NCI-H1930 (cell line): ENCODE measurements at regions not wholly inside any gene's neighbourhood (a gene's known extent, or its start where the extent isn't known, plus 50 kb on each side); places are given as distances from the start of the nearest gene placed in this dataset.

Experiments
- DNase-seq, 2 experiments: peaks; one replicate each; lab custom pipeline; 2025; lab: John Stamatoyannopoulos, UW

DNA sequence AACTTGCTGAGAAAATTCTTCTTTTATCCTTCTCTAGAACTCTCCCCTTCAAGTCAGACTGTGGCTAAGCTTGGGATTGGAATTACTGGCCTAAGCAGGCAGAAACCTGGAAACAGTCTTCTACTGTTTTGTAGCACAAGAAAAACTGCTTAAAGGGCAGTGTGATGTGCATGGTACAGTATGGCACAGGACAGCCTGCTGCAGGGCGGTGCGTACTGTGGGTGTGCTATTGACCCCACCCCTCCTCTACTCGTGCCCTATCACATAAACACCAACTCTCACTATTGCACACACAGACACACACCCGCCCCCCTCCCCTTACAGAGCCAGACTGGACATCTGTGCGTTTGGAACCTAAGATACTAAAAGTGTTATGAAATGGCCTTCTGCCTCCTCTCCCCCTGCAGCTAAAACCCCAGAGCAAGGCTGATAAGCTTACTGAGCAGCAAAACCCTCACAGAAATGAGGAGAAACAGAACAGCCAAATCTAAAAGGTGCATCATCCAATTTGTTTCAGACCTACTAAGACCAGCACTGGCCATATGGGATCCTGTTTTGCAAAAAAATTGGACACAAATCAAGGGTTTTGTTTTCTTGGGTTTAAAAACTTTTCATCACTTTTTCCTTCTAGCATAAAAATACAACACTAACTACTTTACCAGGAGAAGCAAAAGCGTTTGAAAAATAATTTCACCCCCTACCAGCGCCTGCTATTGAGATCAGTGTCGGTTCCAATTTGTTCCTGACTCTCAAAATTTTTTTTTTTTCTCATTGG lies 355.8 kb upstream of the LYPLAL1 start:
- DNase-seq = no peak

DNA sequence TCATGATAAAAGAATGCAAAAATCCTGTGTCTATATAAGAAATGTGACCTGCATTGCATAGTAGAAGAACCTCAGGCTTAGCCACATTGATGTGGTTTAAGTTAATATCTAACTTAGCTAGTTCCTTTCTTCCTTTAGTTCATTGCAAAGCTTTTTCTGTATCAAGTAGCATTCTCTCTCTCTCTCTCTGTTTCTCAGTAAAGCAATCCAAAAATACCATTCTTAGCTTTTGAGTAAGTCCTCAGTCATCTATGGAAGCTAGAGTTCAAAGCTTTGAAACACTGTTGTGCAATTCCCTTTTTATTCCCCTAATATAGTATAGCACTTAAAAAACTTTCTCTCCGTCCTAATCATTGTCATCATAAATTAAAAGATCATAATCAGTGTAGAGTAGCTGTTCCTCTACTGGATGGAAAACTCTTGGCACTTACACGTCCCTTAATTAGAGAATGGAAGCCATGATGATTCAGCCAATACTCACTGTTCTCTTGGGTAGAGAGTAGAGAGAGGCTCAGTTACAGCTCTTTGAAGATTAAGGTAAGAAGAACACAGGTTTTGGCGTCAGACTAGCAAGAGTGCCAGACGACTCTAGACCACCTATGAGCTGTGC lies 350.3 kb upstream of the LYPLAL1 start:
- DNase-seq = no peak

DNA sequence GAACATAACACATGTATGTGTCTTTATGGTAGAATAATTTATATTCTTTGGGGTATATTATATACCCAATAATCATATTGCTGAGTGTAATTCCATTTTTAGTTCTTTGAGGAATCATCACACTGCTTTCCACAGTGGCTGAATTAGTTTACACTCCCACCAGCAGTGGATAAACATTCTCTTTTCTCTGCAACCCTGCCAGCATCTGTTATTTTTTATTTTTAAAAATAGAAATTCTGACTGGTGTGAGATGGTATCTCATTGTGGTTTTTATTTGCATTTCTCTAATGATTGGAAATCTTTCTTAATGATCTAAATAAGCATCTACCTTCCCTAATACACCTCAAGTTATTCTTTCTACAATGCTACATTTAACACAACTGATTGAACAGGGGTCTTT lies 346.2 kb upstream of the LYPLAL1 start:
- no peak for DNase-seq

DNA sequence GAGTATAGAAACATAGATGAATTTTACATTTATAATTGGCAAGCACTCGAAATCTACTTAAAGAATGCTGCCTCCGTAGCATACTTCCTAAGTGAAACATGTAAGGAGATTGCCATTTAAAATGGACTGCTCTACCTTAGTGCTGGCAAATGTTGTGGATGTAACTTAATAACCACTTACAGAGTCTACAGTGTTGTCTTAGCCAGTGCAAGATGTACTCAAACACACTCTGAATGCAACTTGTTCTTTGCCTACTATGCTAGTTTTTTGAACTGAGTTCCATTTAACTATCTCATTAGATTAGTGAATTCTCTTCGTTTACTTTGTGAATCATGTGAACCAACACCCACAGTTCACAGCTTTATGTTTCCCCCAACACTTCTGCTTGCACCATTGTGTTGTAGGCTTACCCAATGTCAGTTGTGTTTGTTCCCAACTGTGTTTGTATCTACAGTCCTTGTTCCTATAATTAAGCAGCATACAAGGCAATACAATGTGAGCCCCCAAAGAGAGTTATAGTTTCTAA lies 345.5 kb upstream of the LYPLAL1 start:
- DNase-seq = no peak

DNA sequence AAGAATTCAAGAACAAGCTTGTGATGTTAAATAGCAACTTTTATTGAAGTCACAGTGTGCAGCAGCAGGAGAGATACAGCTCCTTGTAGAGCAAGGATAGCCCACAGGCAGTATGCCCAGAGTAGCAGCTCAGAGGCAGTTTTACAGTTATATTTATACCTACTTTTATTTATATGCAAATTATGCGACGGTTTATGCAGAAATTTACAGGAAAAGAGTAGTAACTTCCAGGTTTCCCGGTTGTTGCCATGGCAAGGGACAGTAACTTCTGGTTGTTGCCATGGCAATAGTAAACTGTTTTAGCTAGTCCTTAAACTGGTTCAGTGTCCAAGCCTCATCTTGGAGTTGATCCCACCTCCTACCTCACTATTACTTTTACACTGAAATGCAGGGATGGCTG lies 344.6 kb upstream of the LYPLAL1 start:
- DNase-seq = no peak

DNA sequence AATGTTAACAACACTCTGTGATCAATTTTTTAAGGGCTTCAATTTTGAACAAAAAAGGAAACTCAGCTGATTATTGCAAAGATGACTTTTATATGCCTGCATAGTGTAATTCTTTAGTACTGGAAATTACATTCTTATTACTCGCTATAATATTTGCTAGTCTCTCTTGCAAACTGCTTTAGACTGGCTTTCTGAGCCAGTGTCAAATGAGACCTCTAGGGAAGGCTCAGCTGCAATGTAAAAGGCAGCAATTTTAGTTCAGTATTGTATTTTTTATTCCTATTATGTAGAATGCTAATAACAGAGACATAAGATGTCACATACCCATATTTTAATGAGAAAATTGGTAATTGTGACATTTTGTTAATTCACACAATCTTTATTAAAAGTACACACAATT lies 338.1 kb upstream of the LYPLAL1 start:
- DNase-seq = no peak

DNA sequence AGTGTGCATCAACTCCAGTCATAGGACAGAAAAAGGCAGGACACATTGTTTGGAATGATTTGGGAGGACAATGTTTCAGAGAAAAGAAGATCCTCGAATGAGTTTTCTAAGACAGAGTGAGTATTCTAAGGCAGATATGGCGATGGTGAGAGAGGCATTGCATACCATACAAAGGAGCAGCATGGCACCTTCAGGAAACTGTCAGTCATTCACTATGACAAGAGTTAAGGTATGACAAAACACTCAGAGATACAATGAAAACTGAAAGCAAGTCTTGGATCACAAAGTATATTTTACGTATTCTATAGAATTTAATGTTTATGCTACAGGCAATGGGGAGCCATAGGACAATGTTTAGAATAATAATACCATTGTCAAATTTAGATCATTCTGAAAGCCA lies 337.4 kb upstream of the LYPLAL1 start:
- no peak for DNase-seq

DNA sequence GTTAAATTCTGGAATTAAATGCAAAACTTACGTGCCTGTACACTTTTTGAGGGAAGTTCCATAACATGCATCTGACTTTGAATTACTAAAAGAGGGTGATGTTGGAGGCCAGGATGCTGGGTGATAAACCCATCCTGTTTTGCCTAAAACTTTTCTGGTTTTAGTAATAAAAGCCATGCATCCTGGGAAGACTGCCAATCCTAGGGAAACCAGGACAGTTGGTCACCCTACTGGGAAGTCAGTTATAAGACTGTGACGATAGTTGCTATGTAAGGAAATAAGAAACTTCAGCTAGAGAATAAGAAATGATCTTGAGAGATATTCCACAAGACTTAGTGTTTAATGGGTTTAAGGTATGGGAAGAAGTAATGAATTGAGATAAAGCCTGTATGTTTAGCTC lies 336.6 kb upstream of the LYPLAL1 start:
- DNase-seq = no peak

DNA sequence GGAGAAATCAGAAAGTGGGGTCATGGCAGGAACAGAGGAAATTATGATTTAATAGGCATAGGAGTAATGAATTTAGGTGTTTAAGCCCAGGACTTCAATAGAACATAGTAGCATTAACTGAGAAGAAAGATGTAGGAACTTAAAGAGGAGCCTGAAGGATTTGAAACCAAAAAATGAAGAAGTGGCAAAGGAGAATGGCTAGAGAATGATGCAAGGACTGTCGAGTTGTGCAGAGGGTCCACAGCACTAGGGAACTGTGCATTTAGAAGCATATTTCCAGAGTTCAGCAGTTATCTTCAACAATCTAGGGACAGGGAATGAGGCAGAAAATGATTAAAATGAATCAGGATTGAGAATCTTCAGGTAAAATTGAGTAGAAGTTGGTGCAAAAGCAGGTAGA lies 328.1 kb upstream of the LYPLAL1 start:
- no peak for DNase-seq

DNA sequence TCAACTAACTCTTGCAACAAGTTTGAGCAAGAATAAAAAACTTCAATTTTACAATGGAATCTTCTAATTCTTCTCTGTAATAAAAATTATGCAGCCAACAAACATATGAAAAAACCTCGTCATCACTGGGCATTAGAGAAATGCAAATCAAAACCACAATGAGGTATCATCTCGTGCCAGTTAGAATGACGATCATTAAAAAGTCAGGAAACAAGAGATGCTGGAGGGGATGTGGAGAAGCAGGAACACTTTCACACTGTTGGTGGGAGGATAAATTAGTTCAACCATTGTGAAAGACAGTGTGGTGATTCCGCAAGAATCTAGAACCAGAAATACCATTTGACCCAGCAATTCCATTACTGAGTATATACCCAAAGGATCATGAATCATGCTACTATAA lies 327.5 kb upstream of the LYPLAL1 start:
- DNase-seq = no peak

DNA sequence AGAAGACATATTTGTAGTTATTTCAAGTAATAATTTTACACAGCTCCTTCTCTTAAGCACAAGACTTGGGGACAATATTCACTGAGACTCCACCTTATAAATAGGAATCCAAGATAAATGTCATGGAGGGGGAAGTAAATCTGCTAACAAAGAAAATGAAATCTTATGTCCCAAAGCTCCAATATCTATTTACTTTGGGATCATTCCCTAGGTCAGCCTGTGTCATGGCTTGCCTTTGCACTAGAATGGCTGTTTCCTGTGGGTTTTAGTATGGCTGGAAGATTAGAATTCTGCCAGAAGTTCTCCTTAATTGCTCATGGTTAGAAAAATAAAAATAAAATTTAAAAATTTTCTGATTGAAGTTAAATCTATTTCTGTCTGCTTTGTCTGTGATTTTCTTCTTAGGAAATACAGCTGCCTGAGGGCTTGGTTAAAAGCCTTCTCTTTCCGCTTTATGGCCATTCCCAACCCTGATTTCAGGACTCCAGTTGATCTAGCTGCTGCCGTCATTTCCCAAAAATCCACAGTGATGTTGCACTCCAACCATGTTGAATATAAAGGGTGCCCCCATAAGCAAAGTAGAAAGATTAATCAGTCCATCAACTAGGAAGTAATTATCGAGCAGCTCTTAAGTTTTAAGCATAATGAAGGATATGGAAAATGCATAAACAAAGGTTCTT lies 326.4 kb upstream of the LYPLAL1 start:
- no peak for DNase-seq

DNA sequence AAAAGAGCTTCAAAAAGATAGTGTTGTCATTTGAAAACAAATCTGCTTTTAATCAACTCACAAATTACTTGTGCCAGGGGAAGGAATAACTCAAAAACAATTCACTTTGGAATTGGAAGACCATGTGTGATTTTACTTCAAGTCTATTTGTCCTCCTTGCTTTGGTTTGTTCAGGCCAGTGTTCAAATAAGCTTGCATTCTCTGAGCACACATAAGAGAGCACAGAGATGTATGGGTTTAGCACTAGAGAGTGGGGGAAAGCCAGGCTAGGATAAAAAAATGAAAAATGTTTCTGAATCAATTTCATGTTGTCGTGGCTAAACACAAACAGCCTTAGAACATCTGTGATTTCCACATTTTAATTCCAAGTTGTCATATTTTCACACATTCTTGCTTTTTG lies 325.7 kb upstream of the LYPLAL1 start:
- DNase-seq = no peak

DNA sequence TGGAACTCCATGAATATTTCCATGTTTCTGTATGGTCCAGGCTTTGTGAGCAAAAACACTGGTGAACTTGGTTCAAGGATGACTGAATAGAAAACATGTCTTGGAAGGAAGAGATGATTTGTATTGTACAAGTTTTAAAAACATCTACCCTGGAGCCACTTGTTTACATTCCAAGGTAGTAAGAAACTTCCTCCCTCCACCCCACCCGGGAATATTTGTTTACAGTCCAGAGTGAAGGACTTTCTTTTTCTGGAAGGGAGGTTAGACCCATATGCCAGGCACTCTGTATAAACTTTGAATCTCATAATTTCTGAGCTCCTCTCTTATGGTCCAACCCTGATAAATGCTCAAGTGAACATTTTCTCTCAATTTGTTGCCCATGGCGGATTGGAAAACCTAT lies 323.3 kb upstream of the LYPLAL1 start:
- DNase-seq = no peak

DNA sequence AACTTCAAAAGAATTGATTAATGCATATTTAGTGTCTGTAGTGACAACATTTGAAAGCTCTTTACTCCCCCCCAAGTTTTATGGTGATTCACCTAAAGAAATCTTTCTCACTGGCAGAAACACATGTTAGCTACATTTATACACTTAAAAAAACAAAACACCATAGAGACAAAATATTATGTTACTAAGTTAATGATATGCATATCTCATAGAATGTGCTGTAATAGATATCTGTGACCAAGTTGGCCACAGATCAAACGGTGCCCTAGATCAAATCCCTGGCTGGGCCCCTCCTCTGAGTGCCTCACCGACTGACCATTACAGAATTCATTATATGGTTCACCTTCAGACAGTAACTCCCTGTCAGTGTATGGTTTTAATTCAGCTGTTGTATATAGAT lies 322.1 kb upstream of the LYPLAL1 start:
- DNase-seq = no peak

DNA sequence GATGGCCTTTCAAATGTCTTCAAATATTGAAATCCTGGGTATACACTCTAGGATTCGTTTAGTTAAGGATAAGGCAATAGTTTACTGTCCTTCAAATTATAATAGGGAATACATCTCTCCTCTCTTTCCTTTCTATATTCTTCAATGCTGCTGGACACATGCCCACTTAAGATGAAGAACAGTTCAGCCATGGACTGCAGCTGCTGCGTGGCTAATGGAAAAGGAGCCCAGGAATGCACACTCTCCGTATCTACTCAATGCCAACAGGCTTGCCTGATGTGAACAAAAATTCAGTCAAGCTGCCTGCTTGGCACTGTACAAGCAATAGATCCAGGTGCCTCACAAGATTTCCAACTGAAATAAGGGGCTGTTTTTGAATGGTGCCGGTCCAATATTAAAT lies 321.2 kb upstream of the LYPLAL1 start:
- DNase-seq = no peak

DNA sequence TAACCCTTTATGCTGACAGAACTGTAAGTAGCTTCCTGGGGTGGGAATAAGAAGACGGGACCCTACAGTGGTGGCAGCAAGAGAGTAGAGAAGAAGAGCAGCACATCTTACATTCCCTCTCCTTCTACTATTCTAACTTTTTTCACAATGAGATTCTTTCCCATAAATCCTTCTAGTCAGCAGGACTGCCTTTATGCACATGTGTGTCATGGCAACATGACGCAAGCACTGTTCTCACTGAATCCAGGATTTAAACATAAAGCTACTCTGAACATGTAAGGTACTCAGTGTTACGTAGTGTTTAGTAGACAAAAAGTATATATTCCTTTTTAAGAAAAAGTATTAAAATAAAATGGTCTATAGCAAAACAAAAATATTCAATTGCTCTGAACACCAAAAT lies 309.7 kb upstream of the LYPLAL1 start:
- no peak for DNase-seq

DNA sequence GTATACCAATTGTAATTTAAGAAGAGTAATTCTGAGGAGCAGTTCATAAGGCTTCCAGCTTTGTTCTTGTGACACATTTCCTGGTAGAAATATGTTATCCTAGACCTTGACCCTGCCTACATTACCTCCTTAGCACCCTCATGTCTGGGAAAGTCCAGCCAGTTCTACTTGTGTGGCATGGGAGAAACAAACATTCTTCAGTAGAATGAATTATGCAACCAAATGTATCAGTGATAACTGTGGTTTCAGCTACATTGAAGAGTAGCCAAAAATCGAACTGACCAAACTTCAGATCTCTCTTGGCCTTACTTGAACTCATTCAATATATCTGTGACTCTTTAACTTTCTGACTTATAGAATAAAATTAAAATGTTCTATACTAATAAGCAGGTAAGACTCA lies 308.1 kb upstream of the LYPLAL1 start:
- DNase-seq = no peak

DNA sequence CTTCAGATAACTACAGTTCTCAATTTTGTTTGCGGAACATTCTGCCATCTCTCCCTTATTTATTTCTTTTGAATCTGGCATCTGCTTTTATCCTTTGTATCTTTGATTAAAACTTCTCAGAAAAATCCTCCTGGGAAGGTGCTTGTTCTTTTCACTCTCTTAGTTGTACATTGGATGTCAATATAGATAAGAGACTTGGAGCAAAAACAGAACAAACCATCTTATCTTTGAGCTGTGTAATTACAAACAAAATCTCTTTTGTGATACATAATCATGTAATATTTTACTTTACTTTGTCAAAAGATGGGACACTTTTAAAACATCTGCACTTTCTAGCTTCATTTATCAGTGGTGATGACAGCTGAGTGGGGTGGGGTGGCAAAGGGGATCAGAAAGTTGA lies 307.2 kb upstream of the LYPLAL1 start:
- peak; percentile 35 to 60 for DNase-seq

DNA sequence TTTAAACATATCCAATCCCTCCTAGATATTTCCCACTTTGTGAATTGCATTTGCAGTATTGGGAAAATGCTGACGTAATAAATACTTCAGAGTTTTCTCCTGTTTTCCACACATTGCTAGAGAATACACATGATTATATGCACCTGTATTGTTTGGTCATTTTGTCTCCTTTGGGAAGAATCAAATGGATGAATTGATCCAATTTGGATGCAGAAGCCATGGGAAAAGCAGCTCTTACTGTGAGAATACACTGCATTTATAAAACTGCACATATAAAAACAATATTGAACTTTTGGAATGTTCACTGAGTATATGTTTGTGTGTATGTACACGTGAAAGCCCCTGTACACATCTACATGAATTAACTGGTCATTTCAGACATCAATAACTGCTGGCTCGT lies 306.6 kb upstream of the LYPLAL1 start:
- peak in 1 of 2 experiments; percentile 5 for DNase-seq

DNA sequence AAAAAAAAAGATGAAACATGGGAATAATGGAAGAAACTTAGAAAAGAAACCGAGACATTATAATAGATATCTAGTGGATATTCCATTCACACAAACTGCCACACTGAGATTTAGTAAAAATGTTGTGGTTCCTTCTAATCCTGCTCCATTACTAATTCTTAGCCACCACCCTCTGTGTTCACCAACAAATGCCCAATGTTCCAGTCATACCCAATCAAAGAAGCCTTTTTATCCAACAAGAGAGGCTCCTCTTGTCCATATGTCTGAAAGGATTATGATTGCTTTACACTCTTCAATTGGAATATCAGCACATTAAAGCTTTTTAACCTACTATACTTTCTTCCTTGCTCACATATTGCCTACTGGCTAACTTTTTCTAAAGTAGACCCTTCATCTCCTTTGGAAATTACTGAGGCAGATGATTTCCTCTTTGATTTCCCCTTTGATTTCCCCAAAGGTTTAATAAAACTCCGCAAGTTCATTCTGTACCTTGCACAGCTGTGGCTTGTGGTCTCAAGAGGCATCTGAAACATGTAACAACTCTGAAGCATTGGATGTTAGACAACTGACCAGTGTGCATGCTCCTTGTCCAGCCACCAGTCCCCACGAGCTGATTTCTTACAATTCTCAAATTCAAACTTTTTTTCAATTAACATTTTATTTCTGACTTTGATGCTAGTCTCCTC lies 305.6 kb upstream of the LYPLAL1 start:
- no peak for DNase-seq

DNA sequence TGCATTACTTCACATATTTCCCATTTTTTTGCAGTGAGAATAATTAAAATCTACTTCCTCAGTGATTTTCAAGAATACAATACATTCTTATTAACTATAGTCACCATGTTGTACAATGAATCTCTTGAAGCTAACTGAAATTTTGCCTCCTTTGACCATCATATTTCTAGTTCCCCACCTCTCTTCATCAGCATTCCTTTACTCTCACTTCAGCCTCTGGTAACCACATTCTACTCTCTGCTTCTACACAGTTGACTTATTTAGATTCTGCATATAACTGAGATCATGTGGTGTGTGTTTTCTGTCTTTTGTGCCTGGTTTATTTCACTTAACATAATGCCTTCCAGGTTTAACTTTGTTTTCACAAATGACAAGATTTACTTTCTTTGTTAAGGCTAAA lies 304.4 kb upstream of the LYPLAL1 start:
- DNase-seq = no peak

DNA sequence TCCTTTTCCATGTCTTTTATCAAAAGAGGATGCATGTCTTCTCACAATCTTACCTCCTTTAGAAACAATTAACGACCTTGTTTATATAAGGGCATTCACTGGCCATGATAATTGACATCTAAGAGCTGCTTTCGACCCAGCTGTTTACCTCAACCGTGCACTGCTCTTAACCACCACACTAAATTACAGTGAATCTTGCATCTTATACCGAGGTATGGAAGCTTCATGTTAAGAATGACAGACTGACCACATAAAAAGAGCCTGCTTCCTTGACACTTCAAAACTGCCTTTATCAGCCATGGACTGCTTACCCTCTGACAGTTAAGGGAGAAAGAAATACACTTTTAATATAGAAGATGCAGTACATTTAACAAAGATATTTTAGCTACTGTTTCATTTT lies 301.7 kb upstream of the LYPLAL1 start:
- DNase-seq = no peak

DNA sequence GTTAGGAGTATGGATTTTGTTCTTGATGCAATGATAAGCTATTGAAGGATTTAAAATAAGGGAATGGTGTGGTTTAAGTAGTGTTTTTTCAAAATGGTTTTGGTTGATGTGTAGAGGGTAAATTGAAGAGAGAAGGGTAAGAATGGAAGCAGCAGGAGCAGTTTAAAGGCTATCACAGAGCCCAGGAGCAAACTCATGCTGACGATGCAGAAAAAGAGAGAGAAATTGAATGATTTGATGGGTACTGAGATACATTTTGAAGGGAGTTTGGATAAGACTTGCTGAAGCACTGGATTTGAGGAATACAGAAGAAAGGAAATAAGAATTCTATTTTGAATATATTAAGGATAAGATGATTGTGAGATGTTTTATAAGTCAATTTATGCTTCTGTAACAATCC lies 300.8 kb upstream of the LYPLAL1 start:
- DNase-seq = no peak
